HepG2 (cell line): ENCODE measurements at regions not wholly inside any gene's neighbourhood (a gene's known extent, or its start where the extent isn't known, plus 50 kb on each side); places are given as distances from the start of the nearest gene placed in this dataset.
"Not testable (repeated sequence)": the region's sequence is repeated elsewhere in the genome, so short reads cannot be mapped to it uniquely, and the experiment has no call there.

Experiments used
- ATF7 ChIP-seq, 2 experiments: fragments of 450-650 bp in 1 of 2; sonication (generic) in 1 of 2; formaldehyde crosslinking in 1 of 2; IDR thresholded peaks; 2 replicates each; pipeline versions ENCODE4 v1.4.0 to v1.6.1; 2016 to 2020; ENCODE audit warnings: antibody characterized with exemption in 1 of 2, mild to moderate bottlenecking in 1 of 2, missing genetic modification reagents in 1 of 2
- CBFB ChIP-seq: sonication (generic); formaldehyde crosslinking; IDR thresholded peaks from 2 replicates; pipeline ENCODE4 v1.4.0; 2020; ENCODE audit warnings: missing genetic modification reagents
- CTCF ChIP-seq: sonication (generic); formaldehyde crosslinking; IDR thresholded peaks from 2 replicates; pipeline ENCODE4 v1.5.0; 2020; ENCODE audit warnings: mild to moderate bottlenecking, missing genetic modification reagents, moderate library complexity
- EZH2 ChIP-seq: conservative IDR thresholded peaks from 2 replicates; pipeline ENCODE4 v1.6.1; 2012; ENCODE audit warnings: mild to moderate bottlenecking, low read depth, low read length, moderate library complexity
- HMGA1 ChIP-seq: sonication (generic); formaldehyde crosslinking; conservative IDR thresholded peaks from 2 replicates; pipeline ENCODE4 v1.4.0; 2020; ENCODE audit warnings: missing genetic modification reagents
- JUN ChIP-seq: sonication (generic); formaldehyde crosslinking; IDR thresholded peaks from 2 replicates; pipeline ENCODE4 v1.4.0; 2020; ENCODE audit warnings: mild to moderate bottlenecking, missing genetic modification reagents
- NBN ChIP-seq: fragments of 450-650 bp; conservative IDR thresholded peaks from 2 replicates; pipeline ENCODE4 v1.6.1; 2017
- NONO ChIP-seq, 2 experiments: fragments of 450-650 bp in 1 of 2; sonication (generic) in 1 of 2; formaldehyde crosslinking in 1 of 2; IDR thresholded peaks in 1 of 2; conservative IDR thresholded peaks in 1 of 2; 2 replicates each; pipeline versions ENCODE4 v1.6.1 to v1.8.0; 2017 to 2022; ENCODE audit warnings: mild to moderate bottlenecking in 1 of 2, missing genetic modification reagents in 1 of 2, moderate library complexity in 1 of 2
- REST ChIP-seq, 2 experiments: IDR thresholded peaks; 2 replicates each; pipeline ENCODE4 v1.6.1; 2011 to 2012; ENCODE audit warnings: low read length in 2 of 2, borderline replicate concordance in 1 of 2, low read depth in 1 of 2, mild to moderate bottlenecking in 1 of 2, moderate library complexity in 1 of 2
- TBX3 ChIP-seq: fragments of 450-650 bp; IDR thresholded peaks from 2 replicates; pipeline ENCODE4 v1.6.1; 2017; ENCODE audit warnings: antibody characterized with exemption, mild to moderate bottlenecking, inconsistent platforms, borderline replicate concordance

GRCh38 chr15:20342601-20343394 lies 198.8 kb downstream of the GOLGA6L6 start:
- not testable (repeated sequence) for TF ChIP-seq CTCF (CRISPR knock-in tag); NBN; CBFB (CRISPR knock-in tag); JUN (CRISPR knock-in tag); HMGA1; EZH2; NONO (IDR thresholded peaks at IDR 0.05); NONO (CRISPR knock-in tag; conservative IDR thresholded peaks at IDR 0.05); TBX3; REST (IDR thresholded peaks at IDR 0.05; ENCODE audit: borderline replicate concordance in 1 of 2, low read depth in 1 of 2, low read length in 2 of 2); ATF7 (IDR thresholded peaks at IDR 0.05); ATF7 (CRISPR knock-in tag; IDR thresholded peaks at IDR 0.05)
